Activated CD4-positive, alpha-beta T cell treated with anti-CD3 and anti-CD28 coated beads, Interleukin-2, amount 50 U/mL, for 4 hours (primary cell): ENCODE measurements at regions not wholly inside any gene's neighbourhood (a gene's known extent, or its start where the extent isn't known, plus 50 kb on each side); places are given as distances from the start of the nearest gene placed in this dataset.
"Not testable (repeated sequence)": the region's sequence is repeated elsewhere in the genome, so short reads cannot be mapped to it uniquely, and the experiment has no call there.

Experiments used
- DNase-seq, 2 experiments: peaks; one replicate each; pipeline ENCODE4 v3.0.0-alpha.2; 2020

- DNase-seq, result no peak
These were observed 71.8 kb upstream of the CITED2 start for GRCh38 chr6:139446138-139446715.

DNA sequence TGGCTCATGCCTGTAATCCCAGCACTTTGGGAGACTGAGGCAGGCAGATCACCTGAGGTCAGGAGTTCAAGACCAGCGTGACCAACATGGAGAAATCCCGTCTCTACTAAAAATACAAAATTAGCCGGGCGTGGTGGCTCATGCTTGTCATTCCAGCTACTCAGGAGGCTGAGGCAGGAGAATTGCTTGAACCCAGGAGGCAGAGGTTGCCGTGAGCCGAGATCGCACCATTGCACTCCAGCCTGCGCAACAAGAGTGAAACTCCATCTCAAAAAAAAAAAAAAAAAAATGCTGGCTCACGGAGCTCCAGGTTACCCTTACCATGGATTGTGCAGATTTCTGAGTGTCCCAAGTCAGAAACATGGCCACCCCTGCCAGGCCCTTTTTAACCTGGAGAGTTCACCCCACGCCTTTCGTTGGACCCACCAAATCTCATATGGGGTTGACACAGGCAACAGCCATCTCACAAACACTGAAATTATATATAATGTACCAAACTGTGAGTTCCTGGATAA is 69.9 kb upstream of the CITED2 start:
- DNase-seq, result not testable (repeated sequence)

DNA sequence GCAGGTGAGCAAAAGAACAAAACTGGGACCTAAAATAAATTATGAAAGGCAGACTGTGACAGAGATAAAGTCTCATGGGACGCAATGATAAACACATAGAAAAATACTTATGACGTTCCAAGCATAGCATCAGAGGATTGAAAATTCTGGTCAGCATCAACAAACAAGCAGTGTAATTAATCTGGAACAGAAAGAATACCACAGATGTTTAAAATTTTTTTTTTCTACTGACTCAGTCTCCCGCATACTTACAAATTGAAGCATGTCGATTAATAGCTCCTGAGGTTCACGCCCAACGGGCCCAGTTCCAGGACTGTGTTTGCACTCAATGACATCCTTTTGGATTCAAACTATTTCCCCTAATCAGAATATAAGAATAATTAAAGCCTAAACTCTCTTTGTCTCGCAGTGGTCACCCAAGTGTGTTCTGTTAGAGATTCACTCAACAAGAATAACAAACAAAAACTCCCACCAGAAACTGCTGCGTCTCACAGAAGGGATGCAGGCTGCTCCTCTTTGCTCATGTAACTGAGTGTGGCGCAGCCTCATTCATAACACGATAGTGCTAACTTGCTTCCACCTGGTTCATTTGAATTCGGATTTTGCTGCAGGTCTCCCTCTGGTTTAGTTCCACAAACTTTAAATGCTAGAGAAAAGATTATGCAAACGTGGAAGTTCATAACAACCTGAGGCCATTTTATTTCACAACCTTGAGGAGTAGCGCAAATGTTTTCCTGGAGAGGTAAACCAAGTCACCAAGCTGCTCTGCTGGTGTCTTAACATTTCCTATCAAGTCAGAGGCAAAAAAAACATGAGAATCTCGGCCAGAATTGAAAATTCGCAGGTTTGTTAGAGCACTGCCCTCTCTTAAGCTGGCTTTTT is 69.0 kb upstream of the CITED2 start:
- no peak for DNase-seq

DNA sequence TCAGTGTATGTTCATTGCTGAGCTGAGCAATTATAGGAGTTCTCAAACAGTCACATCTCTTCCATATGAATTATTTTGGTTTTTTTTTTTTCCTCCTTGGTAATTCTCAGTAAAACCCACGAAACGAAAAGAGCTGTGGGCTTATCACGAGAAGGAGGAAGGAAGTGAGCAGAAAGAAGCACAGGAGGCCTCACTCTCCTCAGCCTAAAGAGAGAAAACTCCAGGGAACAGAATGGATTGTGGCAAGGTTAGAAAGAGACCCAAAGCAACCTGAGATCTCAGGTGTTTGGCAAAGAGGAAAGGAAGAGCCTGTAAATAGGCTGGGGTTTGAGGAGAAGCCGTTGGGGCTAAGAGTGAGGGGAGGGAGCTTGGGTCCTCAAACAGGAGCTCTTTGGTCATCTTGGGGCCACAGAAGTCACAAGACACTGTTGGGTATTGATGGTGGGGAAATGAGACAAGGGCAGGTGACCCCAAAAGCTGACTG is 67.8 kb upstream of the CITED2 start:
- no peak for DNase-seq

DNA sequence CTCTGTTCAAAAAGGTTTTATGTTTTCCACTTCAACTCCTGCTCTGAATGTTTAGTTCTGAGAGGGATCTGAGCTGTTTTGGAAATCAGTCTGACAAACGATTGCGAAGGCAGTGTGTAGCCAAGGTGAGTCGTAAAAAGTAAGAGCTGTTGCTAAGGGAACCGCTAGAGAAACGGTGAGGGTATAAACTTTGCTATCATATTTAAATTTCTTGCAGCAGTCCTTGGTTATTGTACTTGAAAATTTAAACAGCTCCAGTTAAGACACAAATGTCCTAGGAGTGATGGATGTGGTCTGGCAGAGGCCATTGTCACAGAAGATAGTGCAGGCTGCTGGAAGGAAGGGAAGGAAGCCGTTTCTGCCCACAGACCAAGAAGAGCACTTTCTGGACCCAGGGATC is 64.9 kb upstream of the CITED2 start:
- no peak for DNase-seq

DNA sequence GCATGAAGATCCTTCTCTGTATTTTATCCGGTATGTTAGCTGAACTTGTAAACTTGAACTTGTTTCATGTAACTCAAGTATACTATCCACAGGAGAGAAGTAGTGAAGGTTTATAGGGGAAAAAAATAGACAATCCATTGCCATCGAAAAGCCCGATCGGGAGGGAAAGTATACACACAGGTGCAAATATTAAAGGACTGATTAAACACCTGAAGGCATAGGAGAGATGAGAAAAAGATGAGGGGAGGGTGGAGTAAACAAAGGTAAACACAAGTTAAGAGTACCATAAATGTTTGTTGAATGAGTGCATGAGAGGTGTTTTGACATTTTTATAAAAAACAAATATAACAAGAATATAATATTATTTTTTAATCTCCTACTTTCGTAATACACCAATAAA is 64.3 kb upstream of the CITED2 start:
- DNase-seq, result no peak

DNA sequence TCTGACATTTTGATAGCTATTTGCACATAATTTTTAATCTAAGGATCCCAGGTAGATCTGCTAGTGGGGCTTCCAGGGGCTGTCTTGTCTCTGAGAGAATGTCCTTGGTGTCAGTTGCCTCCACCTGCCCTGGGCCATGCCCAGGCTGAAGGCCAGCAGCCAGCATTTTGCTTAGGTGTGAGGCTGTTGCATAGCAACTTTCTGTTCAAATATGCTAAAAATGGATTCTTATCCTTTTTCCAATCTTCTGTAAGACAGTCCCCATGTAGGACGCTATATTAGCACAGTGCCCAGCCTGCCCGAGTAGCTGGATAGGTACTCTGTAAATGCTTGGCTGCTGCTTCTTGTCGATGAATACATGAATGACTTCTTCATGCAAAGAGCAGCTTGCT is 62.5 kb upstream of the CITED2 start:
- DNase-seq, result no peak

DNA sequence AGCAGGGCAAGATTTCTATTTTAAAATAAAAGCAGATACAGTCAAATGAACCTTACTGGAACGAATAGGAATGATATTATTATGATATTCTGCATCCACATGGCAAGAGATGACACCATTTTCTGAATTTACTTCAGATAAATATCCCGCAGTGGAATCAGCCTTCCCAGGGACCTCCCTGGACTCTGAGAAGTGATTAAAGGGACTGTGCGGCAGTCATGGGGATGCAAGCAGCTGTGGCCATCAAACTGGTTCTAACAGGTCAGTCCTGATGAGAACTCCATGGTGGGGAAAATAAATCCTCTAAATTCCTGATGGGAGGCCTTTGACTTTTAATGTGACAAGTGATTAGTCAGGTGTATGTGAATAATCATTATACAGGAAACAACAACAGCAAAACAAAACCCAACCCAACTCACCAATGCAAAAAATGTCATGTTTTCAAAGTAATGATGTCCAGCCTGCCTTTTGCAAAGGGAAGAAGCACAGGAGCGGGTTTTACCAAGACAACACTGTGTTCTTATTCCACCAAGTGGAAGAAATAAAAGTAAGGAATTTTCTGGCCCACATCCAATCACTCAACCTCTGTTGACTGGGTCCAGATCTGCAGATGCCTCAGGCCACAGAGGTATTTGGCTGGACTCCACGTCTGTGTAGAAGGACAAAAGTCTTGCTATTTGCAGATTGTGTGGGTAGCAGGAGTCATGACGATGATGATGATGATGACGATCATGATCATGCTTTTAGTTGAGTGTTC is 61.9 kb upstream of the CITED2 start:
- DNase-seq, result no peak

DNA sequence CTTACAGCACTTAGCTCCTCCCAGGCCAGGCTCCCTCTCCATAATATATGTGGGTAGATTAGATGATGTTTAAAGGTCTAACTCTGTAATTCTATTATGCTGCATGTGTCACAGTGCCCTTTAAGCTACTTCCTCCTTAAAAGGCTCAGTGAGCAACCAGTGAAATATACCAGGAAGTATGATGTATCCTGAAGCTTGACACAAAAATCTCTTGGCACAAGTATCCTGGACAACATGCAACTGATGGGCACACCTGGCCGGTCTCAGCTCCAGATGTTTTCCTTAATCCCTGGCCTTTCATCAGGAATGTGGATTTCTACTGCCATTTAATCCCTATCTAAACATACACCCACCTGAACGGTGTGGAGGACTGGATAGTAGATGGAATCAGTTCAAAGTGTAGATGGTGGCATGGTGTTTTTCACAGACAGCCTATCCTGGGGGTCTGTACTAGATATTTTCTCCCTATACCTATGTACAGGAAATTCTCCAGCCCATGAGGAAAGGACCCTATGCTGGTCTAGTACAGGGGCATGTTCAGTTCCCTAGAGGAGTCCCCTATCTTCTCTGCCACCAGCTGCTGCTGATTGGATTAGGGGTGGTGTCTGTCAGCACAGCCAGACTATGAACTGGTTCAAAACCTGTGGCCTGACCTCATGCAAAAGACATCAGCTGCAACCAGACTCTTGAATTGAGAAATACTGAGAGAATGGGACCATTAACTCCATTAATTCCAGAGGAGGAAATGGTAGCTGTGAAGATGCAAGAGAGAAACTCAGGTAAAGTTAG is 59.4 kb upstream of the CITED2 start:
- DNase-seq, result no peak

DNA sequence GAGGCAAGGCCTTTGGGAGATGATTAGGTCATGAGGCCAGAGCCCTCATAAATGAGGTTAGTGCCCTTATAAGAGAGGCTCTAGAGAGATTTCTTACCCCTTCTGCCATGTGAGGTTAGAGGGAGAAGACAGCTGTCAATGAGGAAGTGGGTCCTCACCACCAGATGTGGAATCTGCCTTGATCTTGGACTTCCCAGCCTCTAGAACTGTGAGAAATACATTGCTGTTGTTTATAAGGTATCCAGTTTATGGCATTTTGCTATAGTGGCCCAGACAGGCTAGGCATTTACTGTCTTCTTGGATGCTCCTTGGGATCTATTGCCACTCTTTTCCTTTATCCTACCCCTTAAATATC is 57.1 kb upstream of the CITED2 start:
- no peak for DNase-seq

- DNase-seq, result no peak
These were observed 56.6 kb upstream of the CITED2 start for GRCh38 chr6:139430899-139431601.

GRCh38 chr6:139429580-139430145 is 55.2 kb upstream of the CITED2 start:
- DNase-seq, result no peak

GRCh38 chr6:139427199-139427598 is 52.8 kb upstream of the CITED2 start:
- no peak for DNase-seq

- DNase-seq, result no peak
These were observed 52.3 kb upstream of the CITED2 start for GRCh38 chr6:139426795-139427194.

DNA sequence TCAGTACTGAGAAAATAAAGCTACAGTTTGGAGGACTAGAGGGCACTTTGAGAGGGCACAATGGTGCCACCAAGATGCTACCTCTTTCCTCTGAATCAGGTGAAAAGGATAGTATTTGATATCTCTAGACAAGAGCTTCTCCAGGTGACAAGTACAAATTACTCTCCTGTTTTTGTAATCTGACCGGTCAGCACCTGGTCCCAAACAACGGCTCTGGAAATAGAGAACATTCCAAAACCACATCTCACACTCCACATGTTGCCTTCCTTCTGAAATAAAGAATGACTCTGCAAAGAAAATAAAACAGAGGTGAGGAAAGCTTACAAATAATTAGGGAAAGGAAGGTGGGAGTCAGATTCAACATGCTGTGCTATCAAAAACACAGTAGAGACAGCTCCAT is 51.3 kb upstream of the CITED2 start:
- no peak for DNase-seq

- DNase-seq, result no peak
These were observed 49.7 kb upstream of the CITED2 start for GRCh38 chr6:139423971-139424667.
